VCaP (cell line): ENCODE measurements at regions not wholly inside any gene's neighbourhood (a gene's known extent, or its start where the extent isn't known, plus 50 kb on each side); places are given as distances from the start of the nearest gene placed in this dataset.

Experiments used
- H3K27ac ChIP-seq: fragments of 450-650 bp; 2 replicates; pipeline ENCODE4 v1.5.1; 2017
- CTCF ChIP-seq: fragments of 450-650 bp; conservative IDR thresholded peaks from 2 replicates; pipeline ENCODE4 v1.5.1; 2017; ENCODE audit warnings: mild to moderate bottlenecking, moderate library complexity

DNA sequence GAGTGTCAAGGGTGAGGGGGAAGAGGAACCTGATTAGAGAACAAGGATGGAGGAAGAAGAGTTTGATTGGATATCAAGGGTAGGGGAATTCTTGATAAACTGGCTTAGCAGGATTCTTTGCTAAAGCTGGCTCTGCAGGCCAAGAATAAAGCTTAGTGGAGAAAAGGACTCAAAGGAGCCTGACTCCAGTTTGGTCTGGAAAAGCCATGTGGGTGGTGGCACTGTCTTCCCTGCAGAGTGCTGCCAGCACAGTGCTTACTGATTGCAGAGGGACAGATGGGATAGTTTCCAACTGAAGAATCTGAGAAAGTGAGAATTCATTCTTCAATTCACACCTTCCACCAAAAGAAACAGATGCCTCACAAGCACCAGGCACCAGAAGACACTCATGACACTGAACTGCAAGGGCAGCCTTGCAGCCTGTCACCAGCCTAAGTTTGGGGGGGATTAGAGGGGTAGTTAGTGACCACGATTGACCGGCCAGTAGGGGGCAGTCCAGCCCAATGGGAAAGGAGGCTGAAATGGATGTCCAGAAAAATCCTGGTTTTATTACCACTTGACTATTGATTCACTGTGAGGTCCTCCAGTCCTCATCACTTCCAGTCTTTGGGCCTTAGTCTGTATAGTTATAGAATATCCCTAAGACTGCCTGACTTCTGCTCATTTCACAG, 334.5 kb downstream of the SMAD2 start:
- peak; percentile 15; the same call in 1 of the 2 replicates for TF ChIP-seq CTCF
- no peak overlapping the region; the same call in 1 of the 2 replicates for H3K27ac ChIP-seq

- no peak overlapping the region for H3K27ac ChIP-seq
- TF ChIP-seq CTCF: no peak
Measured at GRCh38 chr18:47594621-47595086, 335.8 kb downstream of the SMAD2 start.

DNA sequence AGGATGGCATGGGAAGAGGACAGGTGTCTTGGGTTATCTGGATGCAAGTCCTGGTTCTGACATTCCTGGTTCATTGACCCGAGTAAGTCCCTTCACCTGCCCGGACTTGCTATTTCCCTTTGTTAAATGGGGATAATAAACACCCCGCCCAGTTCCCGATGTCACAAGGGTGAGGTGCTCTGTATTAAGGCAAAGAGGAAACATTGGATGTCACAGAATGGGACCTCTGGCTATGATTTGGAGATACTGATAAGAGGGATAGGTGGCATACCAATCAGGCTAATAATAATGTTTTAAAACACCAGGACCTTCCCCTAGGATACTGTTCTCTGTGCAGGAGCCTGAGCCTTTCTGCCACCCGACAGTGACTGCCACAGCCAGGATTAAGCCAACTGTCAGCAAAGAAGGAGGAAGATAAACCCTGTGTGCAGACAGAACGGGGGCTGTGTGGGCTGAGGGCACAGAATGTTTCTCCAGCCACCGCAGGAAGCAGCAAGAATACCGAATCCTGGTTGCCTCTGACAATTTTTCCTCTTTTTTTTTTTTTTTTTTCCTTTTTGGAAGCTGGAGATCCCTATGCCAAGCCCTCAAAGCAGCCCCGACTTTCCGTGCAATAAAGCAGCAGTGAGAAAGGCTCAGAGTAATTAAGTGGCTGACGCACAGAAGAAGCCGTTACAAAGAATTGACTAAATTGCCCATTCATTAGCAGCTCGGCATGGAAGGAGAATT, 336.6 kb downstream of the SMAD2 start:
- H3K27ac ChIP-seq: no peak overlapping the region
- TF ChIP-seq CTCF: no peak

GRCh38 chr18:47591429-47591828, 339.0 kb downstream of the SMAD2 start:
- no peak for TF ChIP-seq CTCF
- H3K27ac ChIP-seq: no peak overlapping the region

GRCh38 chr18:47587587-47587986, 336.1 kb upstream of the SKOR2 start:
- no peak for TF ChIP-seq CTCF
- H3K27ac ChIP-seq: peak overlapping the region; percentile 74

DNA sequence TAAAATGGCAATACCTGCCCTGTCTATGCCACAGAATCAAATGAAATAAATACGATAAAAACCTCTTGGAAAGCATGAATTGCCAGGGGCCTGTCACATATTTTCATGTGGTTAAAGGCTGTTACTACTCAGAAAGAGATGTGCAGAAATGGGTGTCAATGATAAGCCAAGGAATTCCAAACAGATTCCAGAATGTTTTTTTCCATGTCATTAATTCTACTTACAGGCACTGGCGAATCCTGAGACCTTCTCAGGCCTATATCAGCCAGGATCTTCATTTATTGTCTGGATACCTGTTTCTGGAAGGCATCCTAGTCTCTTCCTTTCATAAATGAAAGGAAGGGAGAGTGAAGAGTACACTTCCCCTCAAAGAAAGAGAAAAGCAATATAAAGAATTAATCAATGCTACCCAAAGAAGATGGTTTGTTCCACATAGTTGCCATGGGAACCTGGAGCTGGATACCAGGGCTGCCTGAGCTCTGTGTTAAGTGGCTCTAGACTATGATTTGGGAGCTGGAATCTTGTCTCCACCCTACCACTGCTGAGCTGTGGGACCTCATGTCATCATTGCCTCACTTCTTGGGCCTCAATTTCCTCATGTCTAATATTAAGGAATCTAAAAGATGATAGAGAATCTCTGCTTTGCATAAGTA, 335.1 kb upstream of the SKOR2 start:
- no peak for TF ChIP-seq CTCF
- peak overlapping the region; percentile 74; the same call in 1 of the 2 replicates for H3K27ac ChIP-seq

DNA sequence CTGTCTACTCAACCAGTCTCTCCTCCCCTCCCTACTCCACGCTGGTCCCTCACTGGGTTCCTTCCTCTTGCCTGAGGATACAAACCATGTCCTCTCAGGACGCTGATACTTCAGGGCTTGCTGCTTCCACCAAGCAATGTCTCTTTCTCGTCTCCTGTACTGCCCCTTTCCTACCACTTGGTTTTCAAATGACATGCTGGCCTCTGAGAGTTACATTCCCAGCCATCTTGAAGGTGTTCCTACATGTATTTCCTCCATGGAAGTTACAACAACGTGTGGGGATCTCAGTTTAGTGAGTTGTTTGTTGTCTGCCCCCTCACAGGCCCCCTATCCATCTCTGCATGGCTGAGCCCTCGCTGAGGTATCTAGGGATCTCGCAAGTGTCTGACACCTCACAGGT, 334.5 kb upstream of the SKOR2 start:
- H3K27ac ChIP-seq: peak overlapping the region; percentile 74; the same call in 1 of the 2 replicates
- no peak for TF ChIP-seq CTCF
